OCI-LY7 (cell line): ENCODE measurements at regions not wholly inside any gene's neighbourhood (a gene's known extent, or its start where the extent isn't known, plus 50 kb on each side); places are given as distances from the start of the nearest gene placed in this dataset.

Experiments used
- CTCF ChIP-seq: fragments of 200-600 bp; sonication (generic); conservative IDR thresholded peaks from 2 replicates; pipeline ENCODE4 v1.5.1; 2014; ENCODE audit warnings: mild to moderate bottlenecking, antibody characterized with exemption, low read length, moderate library complexity, mixed read lengths
- EZH2phosphoT487 ChIP-seq: fragments of 200-600 bp; sonication (generic); IDR thresholded peaks from 2 replicates; pipeline ENCODE4 v1.6.1; 2018; ENCODE audit warnings: low read depth, borderline replicate concordance, mild to moderate bottlenecking, mixed run types, antibody characterized with exemption, low read length, moderate library complexity, mixed read lengths

GRCh38 chr11:87374038-87374807, 336.5 kb downstream of the TMEM135 start:
- TF ChIP-seq CTCF (no peak), EZH2phosphoT487 (no peak)
